ENCODE measurements at regions not wholly inside any gene's neighbourhood (a gene's known extent, or its start where the extent isn't known, plus 50 kb on each side); places are given as distances from the start of the nearest gene placed in this dataset.

GRCh38 chr7:27299861-27300260 is 57.3 kb downstream of the EVX1 start:
- DNase-seq = no peak

- no peak for DNase-seq
These were observed 57.8 kb downstream of the EVX1 start for GRCh38 chr7:27300421-27300820.

GRCh38 chr7:27302590-27302989 is 60.0 kb downstream of the EVX1 start:
- DNase-seq = no peak

GRCh38 chr7:27303026-27303425 is 60.4 kb downstream of the EVX1 start:
- DNase-seq = no peak

GRCh38 chr7:27305854-27306253 is 63.3 kb downstream of the EVX1 start:
- DNase-seq = no peak

- no peak for DNase-seq
These were observed 70.2 kb downstream of the EVX1 start for GRCh38 chr7:27312820-27313219.

GRCh38 chr7:27314111-27314510 is 71.5 kb downstream of the EVX1 start:
- DNase-seq = no peak

- DNase-seq = no peak
These were observed 72.5 kb downstream of the EVX1 start for GRCh38 chr7:27315066-27315465.

- DNase-seq = no peak
These were observed 73.7 kb downstream of the EVX1 start for GRCh38 chr7:27316311-27316710.

- DNase-seq = no peak
These were observed 81.6 kb downstream of the EVX1 start for GRCh38 chr7:27324246-27324645.

GRCh38 chr7:27329909-27330308 is 87.3 kb downstream of the EVX1 start:
- DNase-seq = no peak

- no peak for DNase-seq
These were observed 96.9 kb downstream of the EVX1 start for GRCh38 chr7:27339478-27339877.

- DNase-seq = no peak
These were observed 101.9 kb downstream of the EVX1 start for GRCh38 chr7:27344471-27344870.

- DNase-seq = no peak
These were observed 102.7 kb downstream of the EVX1 start for GRCh38 chr7:27345164-27345887.

GRCh38 chr7:27345997-27346396 is 103.4 kb downstream of the EVX1 start:
- no peak for DNase-seq

- peak; percentile 31 for DNase-seq
These were observed 104.1 kb downstream of the EVX1 start for GRCh38 chr7:27346531-27347275.

- no peak for DNase-seq
These were observed 104.7 kb downstream of the EVX1 start for GRCh38 chr7:27347276-27347640.

GRCh38 chr7:27349621-27350020 is 107.0 kb downstream of the EVX1 start:
- no peak for DNase-seq

GRCh38 chr7:27351137-27351536 is 108.5 kb downstream of the EVX1 start:
- DNase-seq = no peak

- DNase-seq = no peak
These were observed 109.2 kb downstream of the EVX1 start for GRCh38 chr7:27351786-27352185.

- no peak for DNase-seq
These were observed 116.9 kb downstream of the EVX1 start for GRCh38 chr7:27359181-27360125.

GRCh38 chr7:27361522-27361921 is 118.9 kb downstream of the EVX1 start:
- no peak for DNase-seq
